Hepatocyte (in vitro differentiated cells): ENCODE measurements at regions not wholly inside any gene's neighbourhood (a gene's known extent, or its start where the extent isn't known, plus 50 kb on each side); places are given as distances from the start of the nearest gene placed in this dataset.

Source experiments
- CTCF ChIP-seq: fragments of 200-600 bp; sonication (generic); IDR thresholded peaks from 2 replicates; pipeline ENCODE4 v1.5.1; 2016; ENCODE audit warnings: antibody characterized with exemption, mild to moderate bottlenecking; ENCODE audit not compliant: poor library complexity
- EZH2phosphoT487 ChIP-seq: fragments of 200-600 bp; sonication (generic); IDR thresholded peaks from one replicate; pipeline ENCODE4 v1.6.1; 2018; ENCODE audit warnings: antibody characterized with exemption, mild to moderate bottlenecking, low read depth, moderate library complexity; ENCODE audit not compliant: unreplicated experiment, severe bottlenecking

GRCh38 chr19:37304190-37304883, 66.6 kb upstream of the ZNF527 start:
- no peak for TF ChIP-seq CTCF
- TF ChIP-seq EZH2phosphoT487 = no peak
